ENCODE measurements at regions not wholly inside any gene's neighbourhood (a gene's known extent, or its start where the extent isn't known, plus 50 kb on each side); places are given as distances from the start of the nearest gene placed in this dataset.

GRCh38 chr3:76685858-76686257, 354.0 kb upstream of the ROBO2 start:
- TF ChIP-seq, protein P1, sequence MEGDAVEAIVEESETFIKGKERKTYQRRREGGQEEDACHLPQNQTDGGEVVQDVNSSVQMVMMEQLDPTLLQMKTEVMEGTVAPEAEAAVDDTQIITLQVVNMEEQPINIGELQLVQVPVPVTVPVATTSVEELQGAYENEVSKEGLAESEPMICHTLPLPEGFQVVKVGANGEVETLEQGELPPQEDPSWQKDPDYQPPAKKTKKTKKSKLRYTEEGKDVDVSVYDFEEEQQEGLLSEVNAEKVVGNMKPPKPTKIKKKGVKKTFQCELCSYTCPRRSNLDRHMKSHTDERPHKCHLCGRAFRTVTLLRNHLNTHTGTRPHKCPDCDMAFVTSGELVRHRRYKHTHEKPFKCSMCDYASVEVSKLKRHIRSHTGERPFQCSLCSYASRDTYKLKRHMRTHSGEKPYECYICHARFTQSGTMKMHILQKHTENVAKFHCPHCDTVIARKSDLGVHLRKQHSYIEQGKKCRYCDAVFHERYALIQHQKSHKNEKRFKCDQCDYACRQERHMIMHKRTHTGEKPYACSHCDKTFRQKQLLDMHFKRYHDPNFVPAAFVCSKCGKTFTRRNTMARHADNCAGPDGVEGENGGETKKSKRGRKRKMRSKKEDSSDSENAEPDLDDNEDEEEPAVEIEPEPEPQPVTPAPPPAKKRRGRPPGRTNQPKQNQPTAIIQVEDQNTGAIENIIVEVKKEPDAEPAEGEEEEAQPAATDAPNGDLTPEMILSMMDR (IDR thresholded peaks at IDR 0.05) = no peak
- no peak for TF ChIP-seq POLR2A (IDR thresholded peaks at IDR 0.05)

All from lower leg skin (tissue), 3 donors.